ENCODE measurements at regions not wholly inside any gene's neighbourhood (a gene's known extent, or its start where the extent isn't known, plus 50 kb on each side); places are given as distances from the start of the nearest gene placed in this dataset.

DNA sequence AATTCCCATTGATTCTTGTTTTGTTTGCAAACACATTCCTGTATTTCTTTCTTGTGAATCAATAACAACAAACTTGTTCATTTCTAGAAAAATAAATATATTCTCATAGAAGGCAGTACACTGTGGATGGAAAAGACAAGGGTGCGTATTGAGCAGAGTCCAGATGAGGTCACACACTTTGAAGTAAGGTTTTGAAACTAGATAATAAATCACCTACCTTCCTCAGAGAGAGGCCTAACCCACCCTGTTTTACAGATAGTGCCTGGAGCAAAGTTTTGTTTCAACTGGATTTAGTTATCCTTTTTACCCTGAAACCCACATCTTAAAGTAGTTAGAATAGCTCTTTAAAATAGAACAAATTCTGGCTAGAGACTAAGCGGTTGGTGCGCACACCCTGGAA is 137.1 kb upstream of the PIEZO2 start:
- Mint-ChIP-seq H3K4me3 (no peak overlapping the region), H3K4me1 (peaks cover 5% of the 10 kb centered on the region; the same call in 2 of the 3 replicates), H3K27me3 (ENCODE audit: insufficient read depth, low read depth, poor library complexity) (no peaks in the 10 kb centered on the region), H3K9me3 (no peaks in the 10 kb centered on the region), H3K36me3 (ENCODE audit: low read depth) (no peaks in the 10 kb centered on the region), H3K27ac (no peak overlapping the region)
- Histone ChIP-seq H2AFZ (no peak overlapping the region), H3K79me2 (replicated peaks; ENCODE audit: insufficient read depth) (no peaks in the 10 kb centered on the region), H3K4me1 (ENCODE audit: insufficient read depth) (no peaks in the 10 kb centered on the region), H3K9me2 (ENCODE audit: insufficient read depth) (no peaks in the 10 kb centered on the region), H3K4me3 (no peak overlapping the region), H3K27me3 (ENCODE audit: insufficient read depth) (no peaks in the 10 kb centered on the region), H3K27ac (ENCODE audit: low read depth) (no peak overlapping the region), H3F3A (replicated peaks; ENCODE audit: low read depth) (no peaks in the 10 kb centered on the region), H4K20me1 (replicated peaks; ENCODE audit: insufficient read depth) (no peaks in the 10 kb centered on the region), H3K36me3 (ENCODE audit: insufficient read depth) (no peaks in the 10 kb centered on the region), H3K4me2 (no peak overlapping the region)
- DNase-seq (ENCODE audit: low spot score) (no peak), ATAC-seq (no peak)
- TF ChIP-seq, protein P1, sequence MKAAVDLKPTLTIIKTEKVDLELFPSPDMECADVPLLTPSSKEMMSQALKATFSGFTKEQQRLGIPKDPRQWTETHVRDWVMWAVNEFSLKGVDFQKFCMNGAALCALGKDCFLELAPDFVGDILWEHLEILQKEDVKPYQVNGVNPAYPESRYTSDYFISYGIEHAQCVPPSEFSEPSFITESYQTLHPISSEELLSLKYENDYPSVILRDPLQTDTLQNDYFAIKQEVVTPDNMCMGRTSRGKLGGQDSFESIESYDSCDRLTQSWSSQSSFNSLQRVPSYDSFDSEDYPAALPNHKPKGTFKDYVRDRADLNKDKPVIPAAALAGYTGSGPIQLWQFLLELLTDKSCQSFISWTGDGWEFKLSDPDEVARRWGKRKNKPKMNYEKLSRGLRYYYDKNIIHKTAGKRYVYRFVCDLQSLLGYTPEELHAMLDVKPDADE (IDR thresholded peaks at IDR 0.05): no peak
- TF ChIP-seq, protein P2, sequence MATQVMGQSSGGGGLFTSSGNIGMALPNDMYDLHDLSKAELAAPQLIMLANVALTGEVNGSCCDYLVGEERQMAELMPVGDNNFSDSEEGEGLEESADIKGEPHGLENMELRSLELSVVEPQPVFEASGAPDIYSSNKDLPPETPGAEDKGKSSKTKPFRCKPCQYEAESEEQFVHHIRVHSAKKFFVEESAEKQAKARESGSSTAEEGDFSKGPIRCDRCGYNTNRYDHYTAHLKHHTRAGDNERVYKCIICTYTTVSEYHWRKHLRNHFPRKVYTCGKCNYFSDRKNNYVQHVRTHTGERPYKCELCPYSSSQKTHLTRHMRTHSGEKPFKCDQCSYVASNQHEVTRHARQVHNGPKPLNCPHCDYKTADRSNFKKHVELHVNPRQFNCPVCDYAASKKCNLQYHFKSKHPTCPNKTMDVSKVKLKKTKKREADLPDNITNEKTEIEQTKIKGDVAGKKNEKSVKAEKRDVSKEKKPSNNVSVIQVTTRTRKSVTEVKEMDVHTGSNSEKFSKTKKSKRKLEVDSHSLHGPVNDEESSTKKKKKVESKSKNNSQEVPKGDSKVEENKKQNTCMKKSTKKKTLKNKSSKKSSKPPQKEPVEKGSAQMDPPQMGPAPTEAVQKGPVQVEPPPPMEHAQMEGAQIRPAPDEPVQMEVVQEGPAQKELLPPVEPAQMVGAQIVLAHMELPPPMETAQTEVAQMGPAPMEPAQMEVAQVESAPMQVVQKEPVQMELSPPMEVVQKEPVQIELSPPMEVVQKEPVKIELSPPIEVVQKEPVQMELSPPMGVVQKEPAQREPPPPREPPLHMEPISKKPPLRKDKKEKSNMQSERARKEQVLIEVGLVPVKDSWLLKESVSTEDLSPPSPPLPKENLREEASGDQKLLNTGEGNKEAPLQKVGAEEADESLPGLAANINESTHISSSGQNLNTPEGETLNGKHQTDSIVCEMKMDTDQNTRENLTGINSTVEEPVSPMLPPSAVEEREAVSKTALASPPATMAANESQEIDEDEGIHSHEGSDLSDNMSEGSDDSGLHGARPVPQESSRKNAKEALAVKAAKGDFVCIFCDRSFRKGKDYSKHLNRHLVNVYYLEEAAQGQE (IDR thresholded peaks at IDR 0.05; ENCODE audit: unreplicated experiment): no peak
- no peak for TF ChIP-seq STAT1 (IDR thresholded peaks at IDR 0.05; ENCODE audit: unreplicated experiment)
- no peak for TF ChIP-seq POLR2AphosphoS5 (IDR thresholded peaks at IDR 0.05; ENCODE audit: low read depth)
- TF ChIP-seq EZH2phosphoT487 (IDR thresholded peaks at IDR 0.05; ENCODE audit: unreplicated experiment): no peak
- TF ChIP-seq, protein P3, sequence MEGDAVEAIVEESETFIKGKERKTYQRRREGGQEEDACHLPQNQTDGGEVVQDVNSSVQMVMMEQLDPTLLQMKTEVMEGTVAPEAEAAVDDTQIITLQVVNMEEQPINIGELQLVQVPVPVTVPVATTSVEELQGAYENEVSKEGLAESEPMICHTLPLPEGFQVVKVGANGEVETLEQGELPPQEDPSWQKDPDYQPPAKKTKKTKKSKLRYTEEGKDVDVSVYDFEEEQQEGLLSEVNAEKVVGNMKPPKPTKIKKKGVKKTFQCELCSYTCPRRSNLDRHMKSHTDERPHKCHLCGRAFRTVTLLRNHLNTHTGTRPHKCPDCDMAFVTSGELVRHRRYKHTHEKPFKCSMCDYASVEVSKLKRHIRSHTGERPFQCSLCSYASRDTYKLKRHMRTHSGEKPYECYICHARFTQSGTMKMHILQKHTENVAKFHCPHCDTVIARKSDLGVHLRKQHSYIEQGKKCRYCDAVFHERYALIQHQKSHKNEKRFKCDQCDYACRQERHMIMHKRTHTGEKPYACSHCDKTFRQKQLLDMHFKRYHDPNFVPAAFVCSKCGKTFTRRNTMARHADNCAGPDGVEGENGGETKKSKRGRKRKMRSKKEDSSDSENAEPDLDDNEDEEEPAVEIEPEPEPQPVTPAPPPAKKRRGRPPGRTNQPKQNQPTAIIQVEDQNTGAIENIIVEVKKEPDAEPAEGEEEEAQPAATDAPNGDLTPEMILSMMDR (conservative IDR thresholded peaks at IDR 0.05; ENCODE audit: low read depth in 2 of 2): no peak
- TF ChIP-seq ZNF114 (CRISPR knock-in tag; IDR thresholded peaks at IDR 0.05): no peak
- no peak for TF ChIP-seq CREB1 (CRISPR knock-in tag; IDR thresholded peaks at IDR 0.05; ENCODE audit: low read depth)
- TF ChIP-seq NANOG (IDR thresholded peaks at IDR 0.05; ENCODE audit: borderline replicate concordance): no peak

DNA sequence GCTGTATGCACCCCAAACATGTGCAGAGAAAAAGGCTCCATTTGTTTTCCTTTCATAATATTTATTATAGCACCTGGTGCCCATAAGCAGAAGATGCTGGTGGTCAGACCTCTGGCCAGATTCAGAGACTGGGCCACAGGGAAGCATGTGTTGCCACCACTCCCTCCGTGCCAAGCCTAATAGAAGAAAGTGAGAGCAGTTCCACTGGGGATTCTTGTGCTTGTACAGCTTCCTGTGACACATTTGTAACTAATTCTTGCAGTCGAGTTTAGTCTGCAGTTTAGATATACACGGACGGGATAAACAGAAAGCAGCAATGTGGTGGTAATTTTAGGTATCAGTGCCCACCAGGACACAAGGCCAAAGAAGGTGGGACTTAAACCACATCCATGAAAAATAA is 135.4 kb upstream of the PIEZO2 start:
- no peaks in the 10 kb centered on the region for H3K9me2 ChIP-seq (ENCODE audit: insufficient read depth)
- H2AFZ ChIP-seq: no peak overlapping the region
- no peaks in the 10 kb centered on the region for H4K20me1 ChIP-seq (replicated peaks; ENCODE audit: insufficient read depth)
- Mint-ChIP-seq H3K4me3 (no peak overlapping the region), H3K4me1 (no peaks in the 10 kb centered on the region), H3K36me3 (ENCODE audit: low read depth) (no peaks in the 10 kb centered on the region), H3K27ac (no peak overlapping the region), H3K9me3 (0 out of 3 replicates have a peak, but pooled peaks cover under 1% of the 10 kb centered on the region), H3K27me3 (ENCODE audit: insufficient read depth, low read depth, poor library complexity) (no peaks in the 10 kb centered on the region)
- H3F3A ChIP-seq (replicated peaks; ENCODE audit: low read depth): no peaks in the 10 kb centered on the region
- H3K27ac ChIP-seq (ENCODE audit: low read depth): no peak overlapping the region
- DNase-seq (ENCODE audit: low spot score) (no peak), ATAC-seq (no peak)
- no peak overlapping the region for H3K4me3 ChIP-seq
- no peaks in the 10 kb centered on the region for H3K27me3 ChIP-seq (ENCODE audit: insufficient read depth)
- no peaks in the 10 kb centered on the region for H3K36me3 ChIP-seq (ENCODE audit: insufficient read depth)
- no peak overlapping the region for H3K4me2 ChIP-seq
- no peaks in the 10 kb centered on the region for H3K4me1 ChIP-seq (ENCODE audit: insufficient read depth)
- no peaks in the 10 kb centered on the region for H3K79me2 ChIP-seq (replicated peaks; ENCODE audit: insufficient read depth)
- TF ChIP-seq, protein P2 (IDR thresholded peaks at IDR 0.05; ENCODE audit: unreplicated experiment): no peak
- TF ChIP-seq STAT1 (IDR thresholded peaks at IDR 0.05; ENCODE audit: unreplicated experiment) (no peak), POLR2AphosphoS5 (IDR thresholded peaks at IDR 0.05; ENCODE audit: low read depth) (no peak), JUNB (IDR thresholded peaks at IDR 0.05; ENCODE audit: unreplicated experiment) (no peak), ZNF114 (CRISPR knock-in tag; IDR thresholded peaks at IDR 0.05) (no peak)
